Activated CD4-positive, alpha-beta T cell treated with anti-CD3 and anti-CD28 coated beads for 24 hours (primary cell): ENCODE measurements at regions not wholly inside any gene's neighbourhood (a gene's known extent, or its start where the extent isn't known, plus 50 kb on each side); places are given as distances from the start of the nearest gene placed in this dataset.

Source experiments
- DNase-seq, 2 donors: peaks; one replicate each; pipeline ENCODE4 v3.0.0-alpha.2; 2020; ENCODE audit warnings: low read depth in 2 of 2

DNA sequence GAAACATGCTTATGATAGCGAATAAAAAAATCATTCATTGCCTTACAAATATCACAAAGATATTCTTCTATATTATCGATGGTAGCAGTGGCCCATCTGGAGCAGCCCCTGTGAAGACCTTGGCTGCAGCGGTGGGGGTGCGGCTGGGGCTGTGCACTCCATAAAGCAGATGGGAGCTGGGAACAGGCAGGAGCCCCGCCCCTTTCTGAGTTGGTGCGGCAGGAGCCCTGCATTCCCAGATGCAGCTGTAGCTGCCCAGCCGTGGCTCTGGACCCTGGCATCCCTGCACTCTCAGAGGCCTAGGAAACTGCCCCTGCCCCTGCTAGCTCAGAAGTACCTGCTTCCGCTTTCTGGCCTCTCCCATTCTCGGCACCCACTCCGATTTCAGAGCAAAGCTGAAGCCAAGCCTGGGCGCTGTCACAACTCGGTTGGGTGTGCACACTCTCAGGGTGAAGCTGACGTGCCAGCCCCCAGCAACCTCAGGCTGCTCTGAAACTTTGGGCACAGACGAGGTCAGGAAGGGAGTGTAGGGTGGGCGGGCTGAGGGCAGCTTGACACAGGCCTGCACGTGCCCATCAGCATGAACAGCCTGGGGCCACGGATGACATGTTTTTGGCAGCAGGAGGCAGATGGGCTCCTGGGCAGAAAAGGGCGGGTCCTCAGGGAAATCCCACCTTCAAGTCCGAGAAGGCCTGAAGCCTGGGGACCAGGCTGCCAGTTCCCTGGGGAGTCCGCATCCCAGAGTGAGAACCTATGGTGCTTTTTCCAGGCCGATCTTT, 1440.8 kb upstream of the ACO1 start:
- no peak for DNase-seq

DNA sequence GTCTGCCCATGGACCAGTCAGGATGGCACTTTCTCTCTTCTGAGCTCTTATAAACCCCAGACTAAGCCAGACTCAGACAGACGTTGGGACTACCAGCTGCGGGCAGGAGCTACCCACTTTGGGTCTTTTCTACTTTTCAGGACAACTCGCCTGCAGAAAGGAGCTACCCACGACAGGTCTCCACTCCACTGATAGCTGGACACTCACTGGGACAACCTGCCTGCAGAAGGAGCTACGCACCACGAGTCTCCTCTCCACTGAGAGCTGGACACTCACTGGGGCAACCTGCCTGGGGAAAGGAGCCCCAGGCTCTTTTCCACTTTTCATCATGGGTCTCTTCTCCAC, 1440.2 kb upstream of the ACO1 start:
- DNase-seq = no peak

DNA sequence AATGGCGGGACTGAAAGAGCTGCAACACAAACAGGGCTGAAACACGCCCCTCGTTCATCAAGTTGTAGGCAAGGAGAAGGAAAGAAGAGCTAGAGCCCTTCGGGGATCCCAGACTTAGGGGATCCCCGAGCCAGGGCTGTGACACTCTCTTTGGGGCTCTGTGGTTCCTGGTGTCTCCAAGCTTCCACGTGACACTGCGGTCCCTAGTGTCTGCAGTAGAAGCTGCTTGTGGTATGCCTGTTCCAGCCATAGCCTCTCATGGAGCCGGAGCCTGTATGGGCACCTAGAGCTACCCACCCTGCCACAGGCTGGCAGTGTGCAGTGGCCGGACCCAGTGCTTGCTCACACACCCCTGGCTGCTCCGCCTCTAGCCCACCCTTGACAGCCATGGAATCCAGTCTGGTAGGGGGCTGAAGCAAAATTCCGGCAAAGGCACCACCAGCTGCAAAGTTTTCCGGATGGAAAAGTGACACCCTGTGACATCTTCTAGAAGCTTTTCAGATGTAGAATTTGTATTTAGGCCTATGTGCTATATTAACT, 1439.6 kb upstream of the ACO1 start:
- no peak for DNase-seq

DNA sequence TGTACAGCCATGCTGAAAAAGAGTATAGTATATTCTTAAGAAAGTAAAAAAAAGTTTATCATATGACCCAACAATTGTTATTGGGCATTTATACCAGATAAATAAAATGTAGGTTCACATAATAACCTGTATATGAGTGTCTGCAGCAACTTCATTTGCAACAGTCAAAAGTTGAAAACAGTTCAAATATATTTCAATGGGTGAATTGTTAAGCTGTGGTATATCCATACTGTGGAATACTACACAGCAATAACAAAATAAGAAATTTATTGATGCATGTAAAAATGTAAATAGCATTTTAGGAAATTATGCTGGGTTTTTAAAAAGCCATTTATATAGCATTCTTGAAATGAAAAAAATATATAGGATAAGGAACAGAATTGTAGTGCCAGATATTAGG, 1420.1 kb upstream of the ACO1 start:
- DNase-seq = no peak

DNA sequence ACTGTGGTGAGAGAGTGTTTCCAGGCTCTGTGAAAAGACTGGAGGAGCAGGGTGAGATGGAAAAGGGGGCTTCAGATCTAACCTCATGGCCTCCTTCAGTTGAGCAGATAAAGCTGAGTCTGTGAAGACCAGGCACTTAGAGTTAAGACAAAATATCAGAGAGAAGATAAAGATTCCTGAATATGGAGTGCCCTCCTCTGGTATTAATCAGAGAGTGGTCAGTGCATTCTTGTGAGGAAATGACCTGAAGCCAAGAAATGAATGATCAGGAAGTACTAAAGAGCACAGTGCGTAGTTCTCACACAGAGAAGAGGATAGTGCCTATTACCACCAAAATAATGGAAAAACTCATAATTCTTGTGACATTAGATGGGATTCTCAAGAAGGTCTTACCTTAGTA, 1417.0 kb upstream of the ACO1 start:
- no peak for DNase-seq

DNA sequence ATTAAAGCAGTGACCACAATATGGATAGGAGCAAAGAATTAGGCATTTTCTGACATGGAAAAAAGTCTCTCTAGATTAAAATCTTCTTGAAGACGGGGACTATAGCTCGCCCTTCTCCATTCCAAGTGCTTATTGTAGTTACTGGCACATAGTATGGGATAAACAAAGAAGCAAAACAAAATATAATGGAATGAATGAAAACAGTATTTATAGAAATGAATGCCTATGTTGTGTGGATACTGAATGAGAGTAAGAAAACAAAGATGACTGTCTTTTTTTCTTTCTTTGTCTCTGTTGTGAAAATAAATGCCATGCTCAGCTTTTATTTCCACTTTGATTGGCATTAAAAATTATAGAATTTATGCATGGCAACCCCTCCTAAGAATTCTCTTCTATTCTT, 1414.3 kb upstream of the ACO1 start:
- no peak for DNase-seq

DNA sequence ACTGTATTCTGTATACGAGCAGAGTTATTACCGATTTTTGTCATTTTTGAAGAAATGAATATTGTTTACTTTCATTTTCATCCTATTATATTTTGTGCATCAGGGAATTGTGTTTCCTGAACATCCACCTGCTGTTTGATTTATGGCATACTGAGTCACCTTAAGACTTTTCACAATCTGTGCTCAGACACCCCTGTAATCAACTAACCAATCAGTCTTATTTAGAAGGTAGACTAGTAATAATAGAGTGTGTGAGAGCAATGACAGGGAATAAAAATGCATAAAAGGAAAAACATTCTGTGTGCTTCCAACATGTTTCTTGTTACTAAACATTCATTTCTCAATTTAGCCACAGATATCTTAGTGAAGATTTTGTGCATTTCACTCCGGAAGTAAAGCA, 1413.6 kb upstream of the ACO1 start:
- DNase-seq = no peak

DNA sequence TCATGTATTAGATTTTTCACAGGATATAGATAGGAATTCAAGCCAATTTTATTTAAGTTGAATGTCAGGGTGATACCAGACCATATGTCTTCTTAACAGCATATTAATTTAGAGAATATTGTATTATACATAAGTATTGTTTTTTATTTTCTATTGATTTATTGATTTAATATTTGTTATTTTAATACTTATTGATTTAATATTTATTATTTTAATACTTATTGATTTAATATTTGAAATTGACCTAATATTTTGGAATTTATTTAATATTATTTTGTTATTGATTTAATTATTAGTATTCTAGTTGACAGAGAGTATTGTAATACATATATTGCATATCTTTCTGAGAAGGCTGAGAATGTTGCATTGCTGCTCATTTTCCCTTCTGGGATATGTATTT, 1411.8 kb upstream of the ACO1 start:
- no peak for DNase-seq

DNA sequence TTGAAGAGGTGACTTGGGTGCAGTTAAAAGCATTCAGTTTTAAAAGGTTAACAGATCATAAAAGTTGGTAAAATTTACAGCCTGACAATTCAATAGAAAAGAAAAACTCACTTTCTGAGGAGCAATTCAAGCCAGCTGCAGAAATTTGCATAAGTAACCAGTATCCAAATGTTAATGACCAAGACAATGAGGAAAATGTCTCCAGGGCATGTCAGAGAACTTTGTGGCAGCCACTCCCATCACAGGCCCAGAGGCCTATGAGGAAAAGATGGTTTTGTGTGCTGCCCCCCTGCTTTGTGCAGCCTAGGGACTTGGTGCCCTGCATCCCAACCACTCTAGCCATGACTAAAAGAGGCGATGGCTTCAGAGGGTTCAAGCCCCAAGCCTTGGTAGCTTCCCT, 1406.5 kb upstream of the ACO1 start:
- no peak for DNase-seq

DNA sequence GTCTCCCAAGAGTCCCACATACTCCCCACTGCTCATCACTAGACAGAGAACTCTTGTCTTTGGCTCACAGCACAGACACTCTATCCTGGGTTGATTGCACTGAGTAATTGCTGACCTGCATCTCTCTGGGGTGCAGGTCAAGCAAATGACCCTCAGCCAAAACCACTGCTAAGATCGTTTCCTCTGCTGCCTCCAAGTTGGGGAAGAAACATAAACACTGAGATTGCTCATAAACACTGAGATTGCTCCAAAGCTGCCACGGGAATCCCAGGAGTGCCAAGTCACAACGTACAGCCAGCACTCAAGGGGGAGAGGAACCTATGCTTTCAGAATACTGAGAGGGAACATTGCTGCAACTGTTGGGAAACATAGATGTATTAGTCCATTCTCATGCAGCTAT, 1402.1 kb upstream of the ACO1 start:
- no peak for DNase-seq

DNA sequence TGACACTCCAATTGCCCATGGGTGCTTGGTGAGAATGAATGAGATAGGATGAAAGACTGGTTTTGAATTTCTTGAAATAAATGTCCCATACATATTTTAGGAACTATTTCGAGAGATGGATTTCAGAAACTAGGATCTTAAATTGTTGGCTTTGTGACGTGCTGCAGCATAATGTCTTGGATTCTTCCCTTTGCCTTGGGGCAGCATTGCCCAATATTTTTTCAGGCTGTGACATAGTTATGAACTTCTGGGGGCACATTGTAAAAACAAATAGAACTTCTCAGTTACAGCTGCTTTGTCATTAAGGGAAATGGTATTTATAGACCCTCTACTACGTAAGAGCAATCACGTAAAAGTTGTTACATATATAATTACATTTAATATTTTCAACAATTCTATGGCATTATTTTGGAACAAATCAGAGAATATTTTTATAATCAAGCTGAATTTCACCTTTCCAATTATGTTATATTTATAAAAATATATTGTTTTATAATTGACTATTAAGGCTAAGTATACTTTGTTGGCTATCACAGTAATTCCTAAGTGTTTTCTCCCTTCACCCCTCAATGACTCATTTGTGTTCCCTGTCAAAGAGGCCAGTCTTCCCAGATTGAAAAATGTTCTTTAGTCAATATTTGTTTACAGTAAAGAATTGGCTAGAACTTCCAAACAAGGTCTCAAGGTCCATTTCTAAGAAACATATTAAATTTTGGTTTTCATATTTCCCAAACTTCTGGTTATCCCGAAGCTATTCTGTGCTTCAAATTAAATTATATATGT, 1388.3 kb upstream of the ACO1 start:
- DNase-seq = no peak

DNA sequence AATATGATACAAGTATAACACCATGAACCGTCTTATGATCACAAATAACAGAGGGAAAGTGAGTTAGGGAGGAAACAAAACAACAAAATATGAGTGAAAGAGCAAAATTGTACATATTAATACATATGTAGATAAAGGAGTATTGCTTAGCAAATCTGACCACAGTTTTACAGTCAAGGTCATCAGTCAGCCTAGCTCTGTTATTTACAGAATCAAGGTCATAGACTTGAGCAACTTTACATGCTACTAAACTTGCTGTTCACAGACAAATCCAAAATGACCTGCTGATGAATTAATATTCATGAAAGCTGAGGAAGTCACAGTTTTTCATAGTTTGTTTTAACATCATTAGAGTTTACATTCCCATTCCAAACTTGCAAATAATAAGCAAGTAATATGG, 1387.7 kb upstream of the ACO1 start:
- DNase-seq = no peak

DNA sequence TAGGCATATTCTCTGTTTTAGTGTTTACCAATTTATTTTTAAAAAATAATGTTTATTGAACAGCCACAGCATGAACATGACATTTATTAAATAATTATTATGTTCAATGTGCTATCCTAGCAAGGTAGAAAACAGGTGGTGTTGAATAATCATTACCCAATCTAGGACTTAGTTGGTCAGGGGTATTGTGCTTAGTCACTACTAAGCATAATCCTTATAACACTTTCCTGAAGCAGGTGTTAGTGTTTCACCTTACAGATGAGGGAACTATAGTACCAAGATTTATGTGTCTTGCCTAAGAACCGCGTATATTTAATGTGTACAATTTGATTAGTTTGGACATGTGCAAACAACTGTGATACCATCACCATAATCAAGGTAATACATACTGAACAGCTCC, 1387.2 kb upstream of the ACO1 start:
- DNase-seq = no peak

DNA sequence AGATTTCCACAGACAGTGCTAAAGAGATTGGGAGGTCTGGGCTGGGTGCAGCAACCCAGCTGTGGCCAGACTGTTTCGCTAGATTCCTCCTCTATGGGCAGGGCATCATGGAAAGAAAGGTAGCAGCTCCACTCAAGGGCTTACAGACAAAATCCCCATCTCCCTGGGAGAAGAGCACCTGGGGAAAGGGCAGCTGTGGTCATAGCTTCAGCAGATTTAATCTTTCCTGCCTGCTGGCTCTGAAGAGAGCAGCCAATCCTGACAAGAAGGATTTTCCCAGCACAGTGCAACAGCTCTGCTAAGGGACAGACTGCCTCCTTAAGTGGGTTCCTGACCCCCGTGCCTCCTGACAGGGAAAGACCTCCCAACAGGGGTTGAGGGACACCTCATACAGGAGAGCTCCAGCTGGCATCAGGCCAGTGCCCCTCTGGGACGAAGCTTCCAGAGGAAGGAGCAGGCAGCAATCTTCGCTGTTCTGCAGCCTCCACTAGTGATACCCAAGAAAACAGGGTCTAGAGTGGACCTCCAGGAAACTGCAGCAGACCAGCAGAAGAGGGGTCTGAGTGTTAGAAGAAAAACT, 1379.3 kb upstream of the ACO1 start:
- no peak for DNase-seq

DNA sequence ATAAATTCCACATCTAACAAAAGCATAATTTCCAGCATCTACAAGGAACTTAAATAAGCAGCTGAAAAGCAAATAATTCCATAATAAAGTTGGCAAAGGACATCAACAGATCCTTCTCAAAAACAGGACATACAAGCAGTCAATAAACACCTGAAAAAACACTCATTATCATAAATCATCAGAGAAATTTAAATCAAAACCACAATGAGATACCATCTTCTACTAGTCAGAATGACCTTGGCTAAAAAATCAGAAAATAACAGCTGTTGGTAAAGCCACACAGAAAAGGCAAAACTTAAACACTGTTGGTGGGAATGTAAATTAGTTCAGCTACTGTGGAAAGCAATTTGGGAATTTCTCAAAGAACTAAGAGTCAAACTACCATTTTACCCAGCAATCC, 1371.1 kb upstream of the ACO1 start:
- DNase-seq = no peak

DNA sequence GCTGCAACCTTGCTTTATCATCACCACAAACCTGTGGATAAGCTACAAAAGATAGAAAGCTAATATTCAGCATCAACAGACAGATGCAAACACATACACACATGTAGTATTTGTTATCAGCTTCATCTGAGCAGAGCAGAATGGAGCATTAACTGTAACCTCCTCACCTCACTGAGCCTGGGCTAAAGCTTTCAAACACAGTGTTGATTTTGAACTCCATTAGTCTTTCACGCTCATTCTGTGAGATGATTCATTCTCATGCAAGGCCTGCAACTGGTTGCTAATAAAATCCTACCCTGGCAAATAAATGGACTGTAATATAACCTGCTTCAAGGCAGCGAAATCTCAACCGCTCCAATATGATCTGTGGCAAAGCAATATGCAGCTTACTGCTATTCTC, 1360.6 kb upstream of the ACO1 start:
- no peak for DNase-seq

DNA sequence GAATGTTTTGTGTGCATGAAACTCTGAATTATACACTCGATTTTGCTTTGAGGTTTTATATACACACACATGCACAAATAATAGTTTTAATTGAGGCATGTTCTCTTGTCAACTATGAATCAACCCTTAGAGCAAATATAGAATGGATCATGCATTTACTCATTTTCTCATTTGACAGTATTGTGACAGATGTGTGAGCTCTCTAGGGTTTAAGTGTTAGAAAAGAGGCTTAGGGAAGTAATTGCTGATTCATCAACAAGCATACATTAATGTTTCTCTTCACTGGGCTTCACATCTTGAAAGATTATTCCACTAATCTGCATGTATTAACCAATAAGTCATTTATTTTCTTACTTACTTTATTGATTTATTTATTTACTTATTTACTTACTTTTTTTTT, 1356.8 kb upstream of the ACO1 start:
- DNase-seq = no peak

DNA sequence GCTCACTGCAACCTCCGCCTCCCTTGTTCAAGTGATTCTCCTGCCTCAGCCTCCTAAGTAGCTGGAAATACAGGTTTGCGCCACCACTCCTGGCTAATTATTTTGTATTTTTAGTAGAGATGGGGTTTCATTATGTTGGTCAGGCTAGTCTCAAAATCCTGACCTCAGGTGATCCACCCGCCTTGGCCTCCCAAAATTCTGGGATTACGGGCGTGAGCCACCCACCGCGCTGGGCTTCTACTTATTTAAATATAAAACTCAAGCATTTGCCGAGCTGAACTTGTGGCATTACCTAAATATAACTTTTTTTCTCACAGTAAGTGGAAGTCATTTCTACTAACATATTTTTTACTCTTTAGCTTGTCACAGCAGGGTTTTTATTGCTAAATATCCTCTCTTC, 1356.3 kb upstream of the ACO1 start:
- DNase-seq = no peak

DNA sequence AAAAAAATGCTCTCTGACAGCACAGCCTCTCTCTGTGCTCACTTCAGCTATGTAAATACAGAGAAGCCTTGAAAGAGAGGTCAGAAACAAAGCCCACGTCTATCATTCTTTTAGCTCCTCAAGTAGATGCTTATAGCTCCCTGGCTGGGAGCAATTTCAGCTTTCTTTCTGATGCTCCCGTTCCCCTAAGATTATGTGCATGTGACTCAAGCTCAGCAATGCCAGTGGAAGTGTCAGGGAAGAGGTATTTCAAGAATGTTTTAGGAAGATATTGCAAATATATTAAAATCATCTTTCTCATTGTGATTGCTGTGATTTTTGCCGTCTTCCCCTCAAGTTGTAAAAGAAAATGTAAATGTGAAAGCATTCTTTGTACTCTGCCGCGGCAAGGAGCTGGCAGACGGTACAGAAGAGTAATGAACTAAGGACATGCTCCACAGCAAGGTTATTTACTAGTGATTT, 1353.7 kb upstream of the ACO1 start:
- DNase-seq = no peak

DNA sequence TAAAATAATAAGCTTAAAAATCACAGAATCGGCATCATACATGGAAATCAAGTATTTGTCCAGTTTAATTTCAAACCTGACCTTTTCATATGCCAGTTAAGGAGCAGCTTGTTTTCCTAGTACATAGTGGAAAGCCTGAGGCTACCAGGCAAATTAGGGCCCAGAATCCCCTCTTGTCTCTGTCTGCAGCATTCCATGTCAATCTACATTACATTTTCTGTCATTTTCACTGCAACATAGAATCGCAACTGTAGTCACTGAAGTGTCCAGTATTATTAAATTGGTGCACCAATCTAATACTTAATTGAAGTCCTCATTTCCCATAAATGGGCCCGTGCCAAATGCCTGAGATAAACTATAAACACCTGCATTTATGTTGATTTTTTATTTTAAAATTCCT, 1352.2 kb upstream of the ACO1 start:
- no peak for DNase-seq

DNA sequence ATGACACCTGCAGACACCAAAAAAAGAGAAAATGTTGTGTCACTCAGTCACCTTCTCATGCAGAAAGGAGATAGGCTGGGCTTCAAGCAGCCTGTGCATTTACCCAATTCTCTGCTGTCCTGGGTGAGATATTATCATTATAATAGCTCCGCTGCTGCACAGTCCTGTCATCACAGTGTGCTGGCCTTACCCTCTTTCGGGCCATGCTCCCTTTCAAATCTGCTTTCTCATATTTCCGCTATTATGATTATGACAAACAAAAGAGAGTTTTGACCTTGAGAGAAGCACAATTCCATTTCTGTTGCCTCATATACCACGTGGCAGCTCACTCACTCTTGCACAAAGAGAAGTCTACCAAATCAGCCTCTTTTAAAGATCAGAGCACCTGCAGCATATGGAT, 1350.1 kb upstream of the ACO1 start:
- no peak for DNase-seq

DNA sequence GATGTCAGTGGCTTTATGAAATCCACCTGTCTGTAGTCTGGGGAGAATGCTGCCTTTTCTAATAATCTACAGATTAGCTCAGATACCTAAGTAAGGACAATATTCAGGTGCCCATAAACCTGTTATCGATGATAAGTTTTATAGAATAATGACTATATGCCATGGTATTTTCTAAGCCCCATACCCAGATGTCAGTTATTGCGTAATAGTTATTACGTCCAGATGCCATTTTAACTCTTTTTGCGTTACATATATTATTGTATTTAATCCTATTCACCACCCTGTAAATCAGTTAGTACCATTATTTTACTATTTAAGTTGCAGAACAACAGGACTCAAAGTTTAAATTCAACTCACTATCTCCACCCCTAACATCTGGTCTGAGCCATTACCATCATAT, 1343.9 kb upstream of the ACO1 start:
- no peak for DNase-seq

DNA sequence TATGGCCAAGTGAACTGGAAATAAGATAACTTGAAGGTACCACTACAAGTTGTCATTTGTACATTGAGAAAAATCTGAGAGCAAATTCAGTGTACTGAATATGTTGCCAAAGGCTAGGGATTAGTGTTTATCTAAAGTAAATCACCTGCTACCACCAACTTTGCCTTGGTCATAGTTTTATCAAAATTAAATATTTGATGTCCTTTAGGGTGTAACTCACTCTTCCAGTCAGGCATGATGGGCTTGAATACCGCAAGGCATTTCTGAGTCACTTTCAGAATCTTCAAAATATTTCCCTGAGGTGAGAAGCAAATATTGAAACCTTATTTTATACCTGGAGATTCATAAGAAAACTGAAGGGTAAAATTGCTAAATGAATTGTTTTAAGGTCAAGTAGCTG, 1338.6 kb upstream of the ACO1 start:
- DNase-seq = no peak
